ENCODE measurements at regions not wholly inside any gene's neighbourhood (a gene's known extent, or its start where the extent isn't known, plus 50 kb on each side); places are given as distances from the start of the nearest gene placed in this dataset.

- no peak for DNase-seq
Measured at GRCh38 chr9:38226491-38226951, 157.5 kb upstream of the SHB start.

GRCh38 chr9:38224941-38225340 is 155.9 kb upstream of the SHB start:
- DNase-seq = no peak

GRCh38 chr9:38216572-38216971 is 147.5 kb upstream of the SHB start:
- DNase-seq = no peak

GRCh38 chr9:38215465-38215864 is 146.4 kb upstream of the SHB start:
- no peak for DNase-seq

- no peak for DNase-seq
Measured at GRCh38 chr9:38214432-38214831, 145.4 kb upstream of the SHB start.

- DNase-seq = no peak
Measured at GRCh38 chr9:38213631-38214299, 144.7 kb upstream of the SHB start.

GRCh38 chr9:38212016-38212415 is 143.0 kb upstream of the SHB start:
- DNase-seq = no peak

- DNase-seq = no peak
Measured at GRCh38 chr9:38211002-38211401, 142.0 kb upstream of the SHB start.

GRCh38 chr9:38208206-38208901 is 139.3 kb upstream of the SHB start:
- DNase-seq = no peak

GRCh38 chr9:38207247-38207778 is 138.3 kb upstream of the SHB start:
- no peak for DNase-seq

GRCh38 chr9:38205279-38205678 is 136.3 kb upstream of the SHB start:
- no peak for DNase-seq

- DNase-seq = no peak
Measured at GRCh38 chr9:38202336-38202938, 133.4 kb upstream of the SHB start.

GRCh38 chr9:38201844-38202243 is 132.8 kb upstream of the SHB start:
- DNase-seq = no peak

- no peak for DNase-seq
Measured at GRCh38 chr9:38200431-38200830, 131.4 kb upstream of the SHB start.

- DNase-seq = no peak
Measured at GRCh38 chr9:38198140-38198539, 129.1 kb upstream of the SHB start.

GRCh38 chr9:38196714-38197113 is 127.7 kb upstream of the SHB start:
- DNase-seq = no peak

GRCh38 chr9:38195737-38196161 is 126.7 kb upstream of the SHB start:
- DNase-seq = no peak

- no peak for DNase-seq
Measured at GRCh38 chr9:38194870-38195269, 125.8 kb upstream of the SHB start.

GRCh38 chr9:38192731-38193265 is 123.8 kb upstream of the SHB start:
- no peak for DNase-seq

GRCh38 chr9:38186404-38187115 is 117.5 kb upstream of the SHB start:
- DNase-seq = no peak

GRCh38 chr9:38185647-38186403 is 116.8 kb upstream of the SHB start:
- DNase-seq = no peak
